Neuronal stem cell (in vitro differentiated cells): ENCODE measurements at regions not wholly inside any gene's neighbourhood (a gene's known extent, or its start where the extent isn't known, plus 50 kb on each side); places are given as distances from the start of the nearest gene placed in this dataset.

ENCODE experiments used
- DNase-seq: peaks from one replicate; pipeline ENCODE4 v3.0.0-alpha.2; 2013; ENCODE audit warnings: low spot score
- H2AFZ ChIP-seq: one replicate; pipeline ENCODE4 v1.6.1; 2013; ENCODE audit warnings: mild to moderate bottlenecking, low read length, inconsistent platforms
- H2AK5ac ChIP-seq: 2 replicates; pipeline ENCODE4 v1.6.1; 2013; ENCODE audit warnings: low read depth, mild to moderate bottlenecking, inconsistent platforms, low read length, moderate library complexity, mixed read lengths
- H2BK120ac ChIP-seq: 2 replicates; pipeline ENCODE4 v1.6.1; 2013; ENCODE audit warnings: low read depth, mild to moderate bottlenecking, inconsistent platforms, low read length, moderate library complexity, mixed read lengths
- H2BK12ac ChIP-seq: one replicate; pipeline ENCODE4 v1.6.1; 2013; ENCODE audit warnings: low read length, inconsistent platforms
- H2BK15ac ChIP-seq: 2 replicates; pipeline ENCODE4 v1.6.1; 2013; ENCODE audit warnings: mild to moderate bottlenecking, low read length, inconsistent platforms, mixed read lengths
- H2BK5ac ChIP-seq: one replicate; pipeline ENCODE4 v1.6.1; 2013; ENCODE audit warnings: inconsistent platforms, mild to moderate bottlenecking, low read length, moderate library complexity
- H3K14ac ChIP-seq: one replicate; pipeline ENCODE4 v1.6.1; 2013; ENCODE audit warnings: low read length, inconsistent platforms
- H3K18ac ChIP-seq: 2 replicates; pipeline ENCODE4 v1.6.1; 2013; ENCODE audit warnings: low read length, inconsistent platforms
- H3K23ac ChIP-seq: 2 replicates; pipeline ENCODE4 v1.6.1; 2013; ENCODE audit warnings: low read depth, mild to moderate bottlenecking, mixed read lengths, low read length, inconsistent platforms; ENCODE audit not compliant: poor library complexity
- H3K27ac ChIP-seq: replicated peaks from 3 replicates; pipeline ENCODE4 v1.5.1; 2013; ENCODE audit warnings: low read length, inconsistent platforms
- H3K27me3 ChIP-seq, 3 experiments: 2 replicates each; pipeline ENCODE4 v1.6.1; 2013; ENCODE audit warnings: low read length in 3 of 3, mild to moderate bottlenecking in 2 of 3, inconsistent platforms in 1 of 3, low read depth in 1 of 3, mixed read lengths in 1 of 3, moderate library complexity in 1 of 3; ENCODE audit not compliant: control insufficient read depth in 3 of 3, insufficient read depth in 3 of 3
- H3K36me3 ChIP-seq, 2 donors: replicated peaks in 1 of 2; 2 replicates each; pipeline ENCODE4 v1.6.1; 2013; ENCODE audit warnings: low read length in 2 of 2; ENCODE audit not compliant: control insufficient read depth in 2 of 2, insufficient read depth in 2 of 2
- H3K4ac ChIP-seq: 2 replicates; pipeline ENCODE4 v1.6.1; 2013; ENCODE audit warnings: inconsistent platforms, mild to moderate bottlenecking, low read length, moderate library complexity
- H3K4me1 ChIP-seq, 2 donors: 1 replicate in 1 of 2; 2 replicates in 1 of 2; pipeline ENCODE4 v1.6.1; 2013; ENCODE audit warnings: low read length in 2 of 2, low read depth in 1 of 2; ENCODE audit not compliant: control insufficient read depth in 2 of 2, insufficient read depth in 1 of 2
- H3K4me2 ChIP-seq: one replicate; pipeline ENCODE4 v1.6.1; 2013; ENCODE audit warnings: mild to moderate bottlenecking, low read length, inconsistent platforms; ENCODE audit not compliant: insufficient read depth, poor library complexity, severe bottlenecking
- H3K4me3 ChIP-seq, 2 donors: 2 replicates each; pipeline ENCODE4 v1.5.1; 2013; ENCODE audit warnings: low read length in 2 of 2, mild to moderate bottlenecking in 2 of 2, inconsistent platforms in 1 of 2, moderate library complexity in 1 of 2
- H3K79me1 ChIP-seq: one replicate; pipeline ENCODE4 v1.6.1; 2013; ENCODE audit warnings: low read depth, mild to moderate bottlenecking, inconsistent platforms, low read length, moderate library complexity
- H3K9ac ChIP-seq: one replicate; pipeline ENCODE4 v1.6.1; 2013; ENCODE audit warnings: mild to moderate bottlenecking, low read depth, low read length, inconsistent platforms; ENCODE audit not compliant: poor library complexity
- H3K9me3 ChIP-seq, 2 donors: replicated peaks in 1 of 2; 2 replicates each; pipeline versions ENCODE3 to v1.6.1; 2013; ENCODE audit warnings: low read length in 2 of 2, mild to moderate bottlenecking in 2 of 2, inconsistent platforms in 1 of 2, low read depth in 1 of 2, mixed read lengths in 1 of 2, moderate library complexity in 1 of 2; ENCODE audit not compliant: control insufficient read depth in 2 of 2, insufficient read depth in 1 of 2
- H4K8ac ChIP-seq: one replicate; pipeline ENCODE4 v1.6.1; 2013; ENCODE audit warnings: low read depth, mild to moderate bottlenecking, inconsistent platforms, low read length, moderate library complexity
- H4K91ac ChIP-seq: one replicate; pipeline ENCODE4 v1.6.1; 2013; ENCODE audit warnings: low read length, low read depth, mild to moderate bottlenecking, inconsistent platforms; ENCODE audit not compliant: poor library complexity
- WGBS, 2 donors: extraction: QIAGEN DNeasy Blood & Tissue Kit; methylation state at CpG; one replicate each; pipeline ENCODE4 v1.1.7; 2013; ENCODE audit warnings: missing lambda C conversion rate in 2 of 2, mixed read lengths in 1 of 2; ENCODE audit not compliant: insufficient read length in 2 of 2, insufficient replicate concordance in 1 of 2; ENCODE audit errors: extremely low coverage in 2 of 2; 5-methylcytosine and 5-hydroxymethylcytosine counted together

- Histone ChIP-seq H2BK15ac (no peak overlapping the region), H3K4me3 (no peak overlapping the region), H4K8ac (no peak overlapping the region), H2AK5ac (no peak overlapping the region), H3K23ac (no peak overlapping the region), H3K18ac (no peak overlapping the region), H2BK5ac (no peak overlapping the region), H2BK12ac (no peak overlapping the region), H3K36me3 (no peaks in the 10 kb centered on the region), H2AFZ (no peak overlapping the region), H2BK120ac (no peak overlapping the region), H4K91ac (no peak overlapping the region), H3K4me2 (no peak overlapping the region), H3K4me1 (no peaks in the 10 kb centered on the region), H3K9me3 (no peaks in the 10 kb centered on the region), H3K27me3 (no peaks in the 10 kb centered on the region), H3K27ac (no peak overlapping the region), H3K14ac (no peak overlapping the region), H3K4ac (no peak overlapping the region), H3K79me1 (no peaks in the 10 kb centered on the region), H3K9ac (no peak overlapping the region)
- WGBS, 2 donors, result no CpG with 5 or more reads among the region's 2 CpGs
- DNase-seq, result no peak
Observed at GRCh38 chr15:91759560-91759959, 93.9 kb upstream of the SLCO3A1 start.

- Histone ChIP-seq H3K23ac (no peak overlapping the region), H3K4me1 (no peaks in the 10 kb centered on the region), H3K9ac (no peak overlapping the region), H3K27me3 (no peaks in the 10 kb centered on the region), H3K14ac (no peak overlapping the region), H3K27ac (no peak overlapping the region), H3K79me1 (no peaks in the 10 kb centered on the region), H2BK120ac (no peak overlapping the region), H2AK5ac (no peak overlapping the region), H3K18ac (no peak overlapping the region), H2BK5ac (no peak overlapping the region), H3K4me3 (no peak overlapping the region), H3K36me3 (no peaks in the 10 kb centered on the region), H3K4ac (no peak overlapping the region), H2BK15ac (no peak overlapping the region), H4K8ac (no peak overlapping the region), H4K91ac (no peak overlapping the region), H2AFZ (no peak overlapping the region), H2BK12ac (no peak overlapping the region), H3K9me3 (no peaks in the 10 kb centered on the region), H3K4me2 (no peak overlapping the region)
- no peak for DNase-seq
- WGBS, 2 donors, result no CpG with 5 or more reads among the region's 3 CpGs
Observed at GRCh38 chr15:91765660-91766059, 87.8 kb upstream of the SLCO3A1 start.

DNA sequence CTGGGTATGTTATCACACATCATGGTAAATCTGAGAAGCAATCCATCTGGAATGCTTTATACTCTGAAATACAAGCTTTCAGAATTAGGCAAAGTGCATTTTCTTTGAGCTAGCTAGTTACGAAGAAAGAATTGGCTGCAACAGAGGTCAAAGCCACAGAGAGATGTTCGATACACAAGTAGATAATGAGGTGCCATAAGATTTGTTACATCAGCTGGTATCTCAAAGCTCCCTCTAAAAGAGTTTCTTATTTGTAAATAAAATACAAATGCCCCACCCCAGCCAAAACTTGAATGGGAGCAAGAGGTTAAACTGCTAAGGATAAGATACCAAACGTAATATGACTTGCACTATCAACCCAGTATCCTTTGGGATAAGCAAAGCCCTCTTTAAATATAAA is 84.0 kb upstream of the SLCO3A1 start:
- H3K4ac ChIP-seq, result no peak overlapping the region
- no peaks in the 10 kb centered on the region for H3K9me3 ChIP-seq
- no peak overlapping the region for H4K8ac ChIP-seq
- no peak overlapping the region for H3K23ac ChIP-seq
- H2BK12ac ChIP-seq, result no peak overlapping the region
- WGBS, 2 donors, result no CpG with 5 or more reads among the region's 3 CpGs
- H3K27ac ChIP-seq, result no peak overlapping the region
- no peak overlapping the region for H3K9ac ChIP-seq
- H3K79me1 ChIP-seq, result no peaks in the 10 kb centered on the region
- no peaks in the 10 kb centered on the region for H3K4me1 ChIP-seq
- no peak overlapping the region for H2AK5ac ChIP-seq
- H4K91ac ChIP-seq, result no peak overlapping the region
- no peak for DNase-seq
- no peaks in the 10 kb centered on the region for H3K36me3 ChIP-seq
- no peak overlapping the region for H3K4me3 ChIP-seq
- H2BK5ac ChIP-seq, result no peak overlapping the region
- H3K4me2 ChIP-seq, result no peak overlapping the region
- no peak overlapping the region for H3K18ac ChIP-seq
- H2BK120ac ChIP-seq, result no peak overlapping the region
- H2BK15ac ChIP-seq, result no peak overlapping the region
- no peaks in the 10 kb centered on the region for H3K27me3 ChIP-seq
- H3K14ac ChIP-seq, result no peak overlapping the region
- H2AFZ ChIP-seq, result no peak overlapping the region

- Histone ChIP-seq H3K27ac (no peak overlapping the region), H3K4me3 (no peak overlapping the region), H3K23ac (no peak overlapping the region), H2BK120ac (no peak overlapping the region), H3K14ac (no peak overlapping the region), H3K4me1 (no peaks in the 10 kb centered on the region), H2AK5ac (no peak overlapping the region), H4K8ac (no peak overlapping the region), H3K27me3 (no peaks in the 10 kb centered on the region), H3K36me3 (no peaks in the 10 kb centered on the region), H3K9me3 (no peaks in the 10 kb centered on the region), H2BK12ac (no peak overlapping the region), H2BK15ac (no peak overlapping the region), H4K91ac (no peak overlapping the region), H3K79me1 (no peaks in the 10 kb centered on the region), H3K18ac (no peak overlapping the region), H2BK5ac (no peak overlapping the region), H3K9ac (no peak overlapping the region), H3K4ac (no peak overlapping the region), H2AFZ (no peak overlapping the region), H3K4me2 (no peak overlapping the region)
- no peak for DNase-seq
- WGBS, 2 donors, result no CpG with 5 or more reads among the region's 8 CpGs
Observed at GRCh38 chr15:91769894-91770293, 83.6 kb upstream of the SLCO3A1 start.
